ENCODE measurements at regions not wholly inside any gene's neighbourhood (a gene's known extent, or its start where the extent isn't known, plus 50 kb on each side); places are given as distances from the start of the nearest gene placed in this dataset.

- TF ChIP-seq SMC3 (IDR thresholded peaks at IDR 0.05) (no peak), CTCF (IDR thresholded peaks at IDR 0.05) (no peak), EP300 (IDR thresholded peaks at IDR 0.05) (no peak), USF2 (IDR thresholded peaks at IDR 0.05) (no peak), REST (IDR thresholded peaks at IDR 0.05) (no peak), JUNB (IDR thresholded peaks at IDR 0.05) (no peak), CHD2 (IDR thresholded peaks at IDR 0.05; ENCODE audit: low read length, partially characterized antibody) (no peak), KDM1A (IDR thresholded peaks at IDR 0.05; ENCODE audit: low read depth) (no peak)
Measured at GRCh38 chr7:136551618-136552017, 316.8 kb upstream of the CHRM2 start.
